Mesendoderm (in vitro differentiated cells): ENCODE measurements at regions not wholly inside any gene's neighbourhood (a gene's known extent, or its start where the extent isn't known, plus 50 kb on each side); places are given as distances from the start of the nearest gene placed in this dataset.

Experiments used
- DNase-seq: peaks from one replicate; pipeline ENCODE4 v3.0.0; 2013
- H2AK5ac ChIP-seq: 2 replicates; pipeline ENCODE4 v1.6.1; 2013; ENCODE audit warnings: low read length, inconsistent platforms
- H2BK120ac ChIP-seq: 2 replicates; pipeline ENCODE4 v1.6.1; 2013; ENCODE audit warnings: low read depth, mild to moderate bottlenecking, low read length, moderate library complexity, mixed read lengths
- H2BK15ac ChIP-seq: replicated peaks from 2 replicates; pipeline ENCODE4 v1.6.1; 2013; ENCODE audit warnings: low read depth, mild to moderate bottlenecking, moderate library complexity
- H2BK5ac ChIP-seq: 2 replicates; pipeline ENCODE4 v1.6.1; 2013; ENCODE audit warnings: low read length, inconsistent platforms
- H3K18ac ChIP-seq: 2 replicates; pipeline ENCODE4 v1.6.1; 2013; ENCODE audit warnings: mild to moderate bottlenecking, low read length, mixed read lengths
- H3K23ac ChIP-seq: one replicate; pipeline ENCODE4 v1.6.1; 2013; ENCODE audit warnings: low read length
- H3K27ac ChIP-seq: 2 replicates; pipeline ENCODE4 v1.5.1; 2013; ENCODE audit warnings: low read depth, mild to moderate bottlenecking, inconsistent platforms, low read length, moderate library complexity
- H3K27me3 ChIP-seq: 2 replicates; pipeline ENCODE4 v1.6.1; 2013; ENCODE audit warnings: low read length, control low read depth, mild to moderate bottlenecking, inconsistent platforms; ENCODE audit not compliant: insufficient read depth, poor library complexity
- H3K36me3 ChIP-seq: 2 replicates; pipeline ENCODE4 v1.6.1; 2013; ENCODE audit warnings: low read length, inconsistent platforms; ENCODE audit not compliant: control insufficient read depth, insufficient read depth
- H3K4ac ChIP-seq: one replicate; pipeline ENCODE4 v1.6.1; 2013; ENCODE audit warnings: low read depth, mild to moderate bottlenecking, low read length, moderate library complexity
- H3K4me1 ChIP-seq: 2 replicates; pipeline ENCODE4 v1.6.1; 2013; ENCODE audit warnings: low read depth, low read length, inconsistent platforms; ENCODE audit not compliant: control insufficient read depth
- H3K4me2 ChIP-seq: 2 replicates; pipeline ENCODE4 v1.6.1; 2013; ENCODE audit warnings: low read length
- H3K4me3 ChIP-seq: 2 replicates; pipeline ENCODE4 v1.5.1; 2013; ENCODE audit warnings: mild to moderate bottlenecking, low read length
- H3K56ac ChIP-seq: one replicate; pipeline ENCODE4 v1.6.1; 2013; ENCODE audit warnings: low read length
- H3K79me1 ChIP-seq: 2 replicates; pipeline ENCODE4 v1.6.1; 2013; ENCODE audit warnings: low read length, inconsistent platforms
- H3K79me2 ChIP-seq: 2 replicates; pipeline ENCODE4 v1.6.1; 2013; ENCODE audit warnings: mild to moderate bottlenecking, low read length; ENCODE audit not compliant: control insufficient read depth, insufficient read depth
- H3K9ac ChIP-seq: 2 replicates; pipeline ENCODE4 v1.6.1; 2013; ENCODE audit warnings: low read length, inconsistent platforms
- H4K5ac ChIP-seq: one replicate; pipeline ENCODE4 v1.6.1; 2013; ENCODE audit warnings: low read length
- H4K8ac ChIP-seq: one replicate; pipeline ENCODE4 v1.6.1; 2013; ENCODE audit warnings: low read depth, mild to moderate bottlenecking, control low read depth, low read length, moderate library complexity
- WGBS: extraction: QIAGEN DNeasy Blood & Tissue Kit; methylation state at CpG from one replicate; pipeline ENCODE4 v1.1.7; 2013; ENCODE audit warnings: low lambda C conversion rate, missing lambda C conversion rate; ENCODE audit not compliant: insufficient coverage; ENCODE audit errors: extremely low coverage; 5-methylcytosine and 5-hydroxymethylcytosine counted together

DNA sequence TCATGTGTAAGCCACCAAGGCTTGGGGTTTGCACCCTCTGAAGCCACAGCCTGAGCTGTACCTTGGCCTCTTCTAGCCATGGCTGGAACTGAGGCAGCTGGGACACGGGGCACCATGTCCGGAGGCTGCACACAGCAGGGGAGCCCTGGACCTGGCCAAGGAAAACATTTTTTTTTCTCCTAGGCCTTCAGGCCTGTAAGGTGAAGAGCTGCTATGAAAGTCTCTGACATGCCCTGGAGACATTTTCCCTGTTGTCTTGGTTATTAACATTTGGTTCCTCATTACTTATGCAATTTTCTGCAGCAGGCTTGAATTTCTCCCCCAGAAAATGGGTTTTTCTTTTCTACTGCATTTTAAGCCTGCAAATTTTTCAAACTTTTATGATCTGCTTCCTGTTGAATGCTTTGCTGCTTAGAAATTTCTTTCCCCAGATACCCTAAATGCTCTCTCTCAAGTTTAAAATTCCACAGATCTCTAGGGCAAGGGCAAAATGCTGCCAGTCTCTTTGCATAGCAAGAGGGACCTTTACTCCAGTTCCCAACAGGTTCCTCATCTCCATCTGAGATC, 295.8 kb downstream of the LTN1 start:
- no peak overlapping the region for H2AK5ac ChIP-seq
- H3K4ac ChIP-seq: no peak overlapping the region
- H3K79me1 ChIP-seq: no peaks in the 10 kb centered on the region
- H3K18ac ChIP-seq: no peak overlapping the region
- H3K56ac ChIP-seq: no peak overlapping the region
- no peak overlapping the region for H4K5ac ChIP-seq
- H2BK15ac ChIP-seq: no peak overlapping the region
- H3K27ac ChIP-seq: no peak overlapping the region
- no peak overlapping the region for H2BK120ac ChIP-seq
- no peak overlapping the region for H4K8ac ChIP-seq
- H3K4me1 ChIP-seq: no peaks in the 10 kb centered on the region
- no CpG with 5 or more reads among the region's 2 CpGs for WGBS
- H3K36me3 ChIP-seq: no peaks in the 10 kb centered on the region
- H3K23ac ChIP-seq: no peak overlapping the region
- H3K79me2 ChIP-seq: no peaks in the 10 kb centered on the region
- no peak overlapping the region for H3K4me2 ChIP-seq
- no peak overlapping the region for H3K9ac ChIP-seq
- DNase-seq: no peak
- H3K4me3 ChIP-seq: no peak overlapping the region
- H3K27me3 ChIP-seq: no peaks in the 10 kb centered on the region
- H2BK5ac ChIP-seq: no peak overlapping the region

- no peak overlapping the region for H4K8ac ChIP-seq
- no peaks in the 10 kb centered on the region for H3K36me3 ChIP-seq
- H3K4ac ChIP-seq: no peak overlapping the region
- H3K56ac ChIP-seq: no peak overlapping the region
- H3K79me1 ChIP-seq: no peaks in the 10 kb centered on the region
- no peak overlapping the region for H3K4me3 ChIP-seq
- H3K18ac ChIP-seq: no peak overlapping the region
- H2BK120ac ChIP-seq: no peak overlapping the region
- DNase-seq: no peak
- H3K27me3 ChIP-seq: no peaks in the 10 kb centered on the region
- no peaks in the 10 kb centered on the region for H3K79me2 ChIP-seq
- H3K27ac ChIP-seq: no peak overlapping the region
- no peak overlapping the region for H3K4me2 ChIP-seq
- H3K23ac ChIP-seq: no peak overlapping the region
- H2AK5ac ChIP-seq: no peak overlapping the region
- no CpG with 5 or more reads among the region's 2 CpGs for WGBS
- no peak overlapping the region for H2BK5ac ChIP-seq
- H4K5ac ChIP-seq: no peak overlapping the region
- no peak overlapping the region for H3K9ac ChIP-seq
- no peaks in the 10 kb centered on the region for H3K4me1 ChIP-seq
- H2BK15ac ChIP-seq: no peak overlapping the region
Observed at GRCh38 chr21:28693476-28693875, 299.2 kb downstream of the LTN1 start.

GRCh38 chr21:28690196-28690595, 302.5 kb downstream of the LTN1 start:
- Histone ChIP-seq H2BK120ac (no peak overlapping the region), H3K79me1 (no peaks in the 10 kb centered on the region), H2BK15ac (no peak overlapping the region), H3K36me3 (no peaks in the 10 kb centered on the region), H2BK5ac (no peak overlapping the region), H3K18ac (no peak overlapping the region), H3K27me3 (no peaks in the 10 kb centered on the region), H3K4me2 (no peak overlapping the region), H3K23ac (no peak overlapping the region), H3K4me3 (no peak overlapping the region), H3K4me1 (no peaks in the 10 kb centered on the region), H4K8ac (no peak overlapping the region), H3K4ac (no peak overlapping the region), H3K27ac (no peak overlapping the region), H3K56ac (no peak overlapping the region), H3K79me2 (no peaks in the 10 kb centered on the region), H3K9ac (no peak overlapping the region), H4K5ac (no peak overlapping the region), H2AK5ac (no peak overlapping the region)
- DNase-seq: no peak
- no CpG with 5 or more reads among the region's 1 CpG for WGBS

DNA sequence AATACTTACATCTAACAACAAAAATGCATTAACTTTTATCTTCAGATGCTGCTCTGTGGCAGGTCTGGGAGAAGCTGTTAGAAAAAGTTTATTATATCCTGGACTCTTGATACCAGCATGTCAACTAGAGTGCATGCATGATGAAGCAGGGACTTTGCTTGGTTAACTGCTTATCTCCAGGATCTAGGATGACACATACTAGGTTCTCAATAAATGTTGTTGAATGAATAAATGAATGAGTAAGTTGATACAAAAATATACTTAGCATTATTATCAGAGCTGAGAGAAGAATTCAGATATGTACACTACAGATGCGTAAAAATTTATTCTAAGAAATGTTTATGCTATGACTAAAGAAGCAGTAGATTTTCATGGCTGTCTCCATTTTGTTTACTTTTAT, 304.3 kb downstream of the LTN1 start:
- no peak overlapping the region for H3K4ac ChIP-seq
- no peaks in the 10 kb centered on the region for H3K79me2 ChIP-seq
- H4K8ac ChIP-seq: no peak overlapping the region
- no peaks in the 10 kb centered on the region for H3K27me3 ChIP-seq
- WGBS: no CpG with 5 or more reads among the region's 1 CpG
- H3K27ac ChIP-seq: no peak overlapping the region
- no peaks in the 10 kb centered on the region for H3K79me1 ChIP-seq
- H4K5ac ChIP-seq: no peak overlapping the region
- H3K4me3 ChIP-seq: no peak overlapping the region
- no peak overlapping the region for H3K56ac ChIP-seq
- H2AK5ac ChIP-seq: no peak overlapping the region
- no peak overlapping the region for H2BK15ac ChIP-seq
- DNase-seq: no peak
- H3K23ac ChIP-seq: no peak overlapping the region
- no peak overlapping the region for H3K18ac ChIP-seq
- H3K9ac ChIP-seq: no peak overlapping the region
- no peaks in the 10 kb centered on the region for H3K36me3 ChIP-seq
- H3K4me1 ChIP-seq: no peaks in the 10 kb centered on the region
- H2BK5ac ChIP-seq: no peak overlapping the region
- no peak overlapping the region for H3K4me2 ChIP-seq
- no peak overlapping the region for H2BK120ac ChIP-seq

DNA sequence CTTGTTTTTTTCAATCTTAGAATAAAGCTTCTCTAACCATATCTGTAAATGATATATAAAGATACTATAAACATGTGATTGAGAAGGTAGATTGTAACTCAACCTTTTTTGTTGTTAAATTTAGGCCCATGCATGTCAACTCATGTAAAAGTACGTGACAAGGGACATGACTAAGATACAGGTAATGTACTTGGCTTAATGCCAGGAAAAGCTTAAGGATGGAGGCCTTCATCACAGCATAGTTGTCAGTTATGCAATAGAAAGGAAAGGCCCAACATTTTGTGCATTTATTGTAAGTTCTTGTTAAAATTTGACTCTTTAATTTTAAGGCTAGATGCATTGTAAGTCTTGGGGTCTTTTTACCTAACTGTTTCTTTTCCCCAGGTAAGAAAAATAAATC, 305.1 kb downstream of the LTN1 start:
- no peak overlapping the region for H2BK15ac ChIP-seq
- WGBS: no CpG with 5 or more reads among the region's 1 CpG
- no peak overlapping the region for H3K23ac ChIP-seq

More for the DNA sequence above, 305.1 kb downstream of the LTN1 start:
- H4K5ac ChIP-seq: no peak overlapping the region
- H4K8ac ChIP-seq: no peak overlapping the region
- no peak overlapping the region for H3K4me3 ChIP-seq
- no peaks in the 10 kb centered on the region for H3K4me1 ChIP-seq
- no peak overlapping the region for H3K9ac ChIP-seq
- H3K79me1 ChIP-seq: no peaks in the 10 kb centered on the region
- H3K4ac ChIP-seq: no peak overlapping the region
- no peak overlapping the region for H3K18ac ChIP-seq
- no peak overlapping the region for H2BK120ac ChIP-seq
- no peak overlapping the region for H3K4me2 ChIP-seq
- no peak overlapping the region for H2AK5ac ChIP-seq
- H3K36me3 ChIP-seq: no peaks in the 10 kb centered on the region
- H3K56ac ChIP-seq: no peak overlapping the region
- no peak overlapping the region for H2BK5ac ChIP-seq
- H3K27ac ChIP-seq: no peak overlapping the region
- DNase-seq: no peak
- no peaks in the 10 kb centered on the region for H3K27me3 ChIP-seq
- no peaks in the 10 kb centered on the region for H3K79me2 ChIP-seq
